SK-N-DZ (cell line): ENCODE measurements at regions not wholly inside any gene's neighbourhood (a gene's known extent, or its start where the extent isn't known, plus 50 kb on each side); places are given as distances from the start of the nearest gene placed in this dataset.
"Not testable (repeated sequence)": the region's sequence is repeated elsewhere in the genome, so short reads cannot be mapped to it uniquely, and the experiment has no call there.

ENCODE experiments used
- DNase-seq: peaks from one replicate; pipeline ENCODE4 v3.0.0-alpha.2; 2015; ENCODE audit warnings: low spot score

DNA sequence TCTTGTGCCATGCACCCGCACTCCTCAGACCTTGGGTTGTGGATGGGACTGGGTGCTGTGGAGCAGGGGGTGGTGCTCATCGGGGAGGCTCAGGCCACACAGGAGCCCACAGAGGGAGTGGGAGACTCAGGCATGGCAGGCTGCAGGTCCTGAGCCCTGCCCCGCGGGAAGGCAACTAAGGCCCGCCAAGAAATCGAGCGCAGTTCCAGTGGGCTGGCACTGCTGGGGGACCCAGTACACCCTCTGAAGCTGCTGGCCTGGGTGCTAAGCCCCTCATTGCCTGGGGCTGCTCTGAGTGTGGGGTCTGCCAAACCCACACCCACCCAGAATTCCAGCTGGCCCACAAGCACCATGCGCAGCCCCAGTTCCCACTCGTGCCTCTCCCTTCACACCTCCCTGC, 450.5 kb upstream of the FGF16 start:
- no peak for DNase-seq

DNA sequence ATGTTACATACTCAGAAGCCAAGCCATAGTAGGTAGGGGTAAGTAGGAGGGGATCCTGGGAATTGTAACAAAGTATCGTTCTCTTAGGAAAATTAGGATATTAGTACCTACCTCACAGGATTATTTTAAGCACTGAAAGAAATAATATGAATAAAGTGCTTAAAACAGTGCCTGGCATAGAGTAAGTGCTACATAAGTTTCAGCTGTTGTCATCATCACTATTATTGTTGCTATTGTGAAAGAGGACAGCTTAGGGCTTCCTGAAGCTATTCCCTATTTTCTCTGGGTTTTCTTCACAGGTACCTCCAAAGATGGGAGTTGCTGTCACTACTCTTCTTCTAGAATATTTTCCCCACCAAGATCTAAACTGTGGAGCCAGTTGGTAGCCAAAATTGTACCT, 443.7 kb upstream of the FGF16 start:
- no peak for DNase-seq

DNA sequence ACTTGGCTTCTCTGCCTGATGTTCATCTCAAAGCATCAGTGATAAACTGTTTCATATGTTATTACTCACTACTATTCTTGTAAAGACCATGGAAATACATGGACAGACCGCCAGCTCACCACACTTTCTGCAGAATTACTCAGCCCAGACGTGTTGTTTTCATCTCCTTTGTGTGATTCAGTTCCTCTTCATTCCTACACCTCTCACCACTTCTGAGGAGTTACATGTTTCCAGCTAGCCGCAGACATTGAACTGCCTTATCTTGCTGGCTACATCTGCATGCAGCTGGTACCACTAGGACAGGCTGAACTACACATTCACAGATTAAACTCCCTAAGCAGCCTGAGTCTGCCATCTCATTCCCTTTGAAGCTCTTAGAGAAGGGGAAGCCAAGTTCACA, 443.2 kb upstream of the FGF16 start:
- DNase-seq, result no peak

DNA sequence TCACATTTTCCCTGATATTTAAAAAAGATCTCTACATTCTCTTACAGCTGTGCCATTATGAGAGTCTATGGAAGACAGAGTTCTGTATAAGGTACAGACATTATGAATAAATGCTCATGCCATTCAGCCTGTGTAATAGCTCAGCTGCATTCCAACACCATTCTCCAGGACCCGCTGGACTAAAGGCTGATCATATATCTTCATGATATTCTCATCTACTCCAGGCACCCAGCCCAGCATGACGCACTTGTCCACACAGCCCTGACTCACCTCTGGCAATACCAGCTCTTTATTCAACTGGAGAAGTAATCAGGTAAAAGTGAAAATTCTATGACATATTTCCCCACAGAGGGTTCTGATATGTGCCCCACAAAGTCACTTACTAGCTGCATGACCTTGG, 437.5 kb upstream of the FGF16 start:
- DNase-seq, result no peak

GRCh38 chrX:77014377-77015372, 432.5 kb upstream of the FGF16 start:
- DNase-seq, result peak; percentile 92

- DNase-seq, result no peak
Measured at GRCh38 chrX:77017093-77017492, 430.1 kb upstream of the FGF16 start.

DNA sequence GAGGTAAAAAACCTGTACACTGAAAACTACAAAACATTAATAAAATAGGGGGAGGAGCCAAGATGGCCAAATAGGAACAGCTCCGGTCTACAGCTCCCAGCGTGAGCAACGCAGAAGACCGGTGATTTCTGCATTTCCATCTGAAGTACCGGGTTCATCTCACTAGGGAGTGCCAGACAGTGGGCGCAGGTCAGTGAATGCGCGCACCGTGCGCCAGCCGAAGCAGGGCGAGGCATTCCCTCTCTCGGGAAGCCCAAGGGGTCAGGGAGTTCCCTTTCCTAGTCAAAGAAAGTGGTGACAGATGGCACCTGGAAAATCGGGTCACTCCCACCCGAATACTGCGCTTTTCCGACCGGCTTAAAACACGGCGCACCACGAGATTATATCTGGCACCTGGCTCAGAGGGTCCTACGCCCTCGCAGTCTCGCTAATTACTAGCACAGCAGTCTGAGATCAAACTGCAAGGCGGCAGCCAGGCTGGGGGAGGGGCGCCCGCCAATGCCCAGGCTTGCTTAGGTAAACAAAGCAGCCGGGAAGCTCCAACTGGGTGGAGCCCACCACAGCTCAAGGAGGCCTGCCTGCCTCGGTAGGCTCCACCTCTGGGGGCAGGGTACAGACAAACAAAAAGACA, 400.9 kb upstream of the FGF16 start:
- peak; percentile 58 for DNase-seq

- no peak for DNase-seq
Measured at GRCh38 chrX:77060572-77060971, 386.6 kb upstream of the FGF16 start.

- DNase-seq, result no peak
Measured at GRCh38 chrX:77061022-77061421, 386.2 kb upstream of the FGF16 start.

DNA sequence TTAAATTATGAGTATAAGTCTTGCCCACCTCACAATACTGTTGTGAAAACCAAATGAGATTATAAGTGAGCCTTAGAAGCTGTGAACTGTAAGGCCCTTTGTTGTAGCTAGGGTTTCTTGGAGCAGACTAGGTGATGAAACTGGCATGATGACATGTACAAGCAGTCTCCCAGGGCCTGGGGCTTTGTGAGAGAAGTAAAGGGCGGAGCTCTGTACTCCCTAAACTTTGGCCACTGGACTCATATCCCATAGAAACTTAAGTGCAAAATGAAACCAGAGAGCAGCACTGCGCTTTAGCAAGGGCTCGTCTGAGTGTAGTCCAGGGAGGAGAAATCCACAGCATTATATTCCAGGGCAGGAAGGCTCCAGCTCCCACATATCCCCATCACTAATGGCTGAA, 385.6 kb upstream of the FGF16 start:
- DNase-seq, result no peak

- DNase-seq, result no peak
Measured at GRCh38 chrX:77065896-77066295, 381.3 kb upstream of the FGF16 start.

DNA sequence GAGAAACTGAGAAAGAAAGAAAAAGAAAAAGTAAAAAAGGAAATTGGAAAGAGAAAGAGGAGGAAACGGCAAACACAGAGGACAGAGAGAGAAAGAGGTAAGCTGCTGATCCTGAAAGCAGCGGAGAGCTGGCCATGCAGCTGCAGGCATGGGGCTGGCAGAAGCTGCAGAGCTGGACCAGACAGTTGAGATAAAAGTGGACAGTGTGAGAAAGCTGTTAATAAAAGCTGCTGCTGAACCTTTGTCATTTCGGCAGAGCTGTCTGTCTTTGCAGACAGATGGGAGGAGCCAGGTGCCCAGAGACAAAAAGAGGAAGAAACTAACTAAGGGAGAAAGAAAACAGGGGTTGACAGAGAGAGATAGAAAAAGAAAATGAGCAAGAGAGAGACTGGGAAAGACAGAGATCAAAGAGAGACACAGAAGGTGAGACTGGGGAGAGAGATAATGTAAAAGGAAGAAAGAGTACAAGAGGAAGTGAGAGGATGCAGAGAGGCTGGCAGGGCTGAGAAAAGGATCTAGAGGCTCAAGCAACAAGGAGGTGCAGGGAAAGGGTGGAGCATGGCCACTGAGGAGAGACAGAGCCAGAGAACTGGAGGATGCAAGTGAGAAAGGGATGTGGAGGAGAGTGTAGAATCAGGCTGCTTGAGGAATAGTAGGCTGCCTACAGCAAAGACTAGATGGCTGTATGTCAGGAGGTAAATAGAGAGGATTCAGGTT, 376.8 kb upstream of the FGF16 start:
- peak; percentile 18 for DNase-seq

- no peak for DNase-seq
Measured at GRCh38 chrX:77076896-77077295, 370.3 kb upstream of the FGF16 start.

DNA sequence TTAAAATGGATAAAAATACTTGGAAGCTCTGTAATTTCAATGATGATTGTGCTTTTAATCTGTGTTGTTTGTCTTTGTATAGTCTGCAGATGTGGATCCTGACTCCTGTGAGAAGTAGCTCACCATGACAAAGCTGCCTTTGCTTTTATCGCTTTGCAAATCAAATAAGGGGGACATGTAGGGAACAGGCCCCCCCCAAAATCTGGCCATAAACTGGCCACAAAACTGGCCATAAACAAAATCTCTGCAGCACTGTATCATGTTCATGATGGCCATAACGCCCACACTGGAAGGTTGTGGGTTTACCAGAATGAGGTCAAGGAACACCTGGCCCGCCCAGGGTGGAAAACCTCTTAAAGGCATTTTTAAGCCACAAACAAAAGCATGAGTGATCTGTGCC, 366.0 kb upstream of the FGF16 start:
- not testable (repeated sequence) for DNase-seq

- no peak for DNase-seq
Measured at GRCh38 chrX:77085372-77085771, 361.8 kb upstream of the FGF16 start.

- no peak for DNase-seq
Measured at GRCh38 chrX:77087529-77088169, 359.5 kb upstream of the FGF16 start.

DNA sequence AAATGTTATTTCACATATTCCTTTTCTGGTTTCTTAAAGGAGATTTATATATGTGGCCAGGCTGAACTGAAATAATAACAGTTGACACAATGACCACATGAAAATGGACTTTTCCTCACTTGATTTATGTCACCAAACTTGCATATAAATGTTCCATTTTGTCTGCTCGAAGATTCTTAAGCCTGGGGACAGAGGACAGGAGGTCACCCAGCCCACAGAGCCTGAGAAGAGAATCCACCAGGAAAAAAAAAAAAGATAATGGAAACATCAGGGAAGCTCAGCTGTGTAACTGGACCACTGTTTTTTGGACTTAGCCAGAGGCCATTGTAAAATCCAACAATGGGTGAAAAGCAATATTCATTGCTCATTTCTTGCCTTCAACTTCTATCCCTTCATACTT, 359.0 kb upstream of the FGF16 start:
- DNase-seq, result no peak

DNA sequence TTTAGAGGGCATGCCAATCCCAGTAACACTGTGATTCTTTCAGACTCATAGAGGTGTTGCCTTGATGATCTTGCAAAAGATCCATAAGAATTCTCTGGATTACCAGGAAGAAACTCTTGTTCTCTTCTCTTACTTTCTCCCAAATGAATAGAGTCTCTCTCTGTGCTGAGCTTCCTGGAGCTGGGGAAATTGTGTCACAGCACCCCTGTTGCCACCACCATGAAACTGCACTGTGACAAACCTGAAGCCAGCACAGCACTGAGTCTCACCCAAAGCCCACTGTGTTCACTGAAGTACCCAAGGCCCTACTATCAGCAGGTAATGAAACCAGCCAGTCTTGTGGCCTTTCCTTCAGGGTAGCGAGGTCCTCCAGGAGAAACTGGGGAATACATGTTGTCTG, 332.7 kb upstream of the FGF16 start:
- no peak for DNase-seq

GRCh38 chrX:77118686-77119085, 328.5 kb upstream of the FGF16 start:
- DNase-seq, result no peak

DNA sequence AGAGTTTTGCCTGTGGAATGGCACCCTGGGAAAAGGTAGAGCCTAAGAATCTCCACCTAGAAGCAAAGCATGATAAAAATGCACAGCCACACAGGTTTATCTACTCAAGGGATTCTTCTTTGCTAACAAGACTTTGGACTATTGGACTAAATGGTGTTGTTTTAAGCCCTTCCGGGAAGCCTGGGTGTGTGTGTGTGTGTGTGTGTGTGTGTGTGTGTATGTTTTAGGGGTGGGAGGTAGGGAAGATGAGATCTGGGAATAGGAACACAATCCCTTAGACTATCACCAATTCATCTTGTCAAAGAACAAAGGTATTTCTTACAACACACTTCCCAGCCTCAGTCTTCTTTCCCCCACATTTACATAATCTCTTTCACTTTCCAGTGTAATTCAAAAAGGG, 327.5 kb upstream of the FGF16 start:
- no peak for DNase-seq

DNA sequence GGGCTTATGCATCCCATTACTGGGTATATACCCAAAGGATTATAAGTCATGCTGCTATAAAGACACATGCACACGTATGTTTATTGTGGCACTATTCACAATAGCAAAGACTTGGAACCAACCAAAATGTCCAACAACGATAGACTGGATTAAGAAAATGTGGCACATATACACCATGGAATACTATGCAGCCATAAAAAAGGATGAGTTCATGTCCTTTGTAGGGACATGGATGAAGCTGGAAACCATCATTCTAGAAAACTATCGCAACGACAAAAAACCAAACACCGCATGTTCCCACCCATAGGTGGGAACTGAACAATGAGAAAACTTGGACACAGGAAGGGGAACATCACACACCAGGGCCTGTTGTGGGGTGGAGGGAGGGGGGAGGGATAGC, 323.3 kb upstream of the FGF16 start:
- DNase-seq, result not testable (repeated sequence)

DNA sequence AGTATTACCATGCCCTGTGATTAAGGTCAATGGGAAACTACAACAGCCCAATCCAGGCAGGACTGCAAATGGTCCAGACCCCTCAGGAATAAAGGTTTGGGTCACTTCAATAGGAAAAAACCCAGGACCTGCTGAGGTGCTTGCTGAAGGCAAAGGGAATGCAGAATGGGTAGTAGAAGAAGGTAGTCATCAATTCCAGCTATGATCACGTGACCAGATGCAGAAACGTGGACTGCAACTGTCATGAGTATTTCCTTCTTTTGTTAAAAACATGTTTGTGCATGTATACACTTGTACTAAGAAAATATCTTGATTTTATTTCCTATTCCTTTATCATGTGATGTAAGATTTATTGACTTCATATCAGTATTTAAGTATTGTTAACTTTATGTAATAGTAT, 319.6 kb upstream of the FGF16 start:
- DNase-seq, result not testable (repeated sequence)
